ENCODE measurements at regions not wholly inside any gene's neighbourhood (a gene's known extent, or its start where the extent isn't known, plus 50 kb on each side); places are given as distances from the start of the nearest gene placed in this dataset.

GRCh38 chr2:126437016-126437415 is 218.9 kb upstream of the GYPC start:
- no peak for DNase-seq

GRCh38 chr2:126444512-126444911 is 211.4 kb upstream of the GYPC start:
- DNase-seq: no peak

GRCh38 chr2:126446106-126446695 is 209.8 kb upstream of the GYPC start:
- no peak for DNase-seq

GRCh38 chr2:126448611-126449010 is 207.3 kb upstream of the GYPC start:
- no peak for DNase-seq

- no peak for DNase-seq
Observed at GRCh38 chr2:126449677-126450076, 206.3 kb upstream of the GYPC start.

GRCh38 chr2:126463892-126464674 is 191.9 kb upstream of the GYPC start:
- DNase-seq: no peak

GRCh38 chr2:126467367-126468054 is 188.4 kb upstream of the GYPC start:
- DNase-seq: no peak

GRCh38 chr2:126475031-126475430 is 180.9 kb upstream of the GYPC start:
- DNase-seq: no peak

GRCh38 chr2:126476691-126477090 is 179.3 kb upstream of the GYPC start:
- no peak for DNase-seq

- DNase-seq: no peak
Observed at GRCh38 chr2:126480033-126480432, 175.9 kb upstream of the GYPC start.

- no peak for DNase-seq
Observed at GRCh38 chr2:126482582-126483464, 173.1 kb upstream of the GYPC start.

GRCh38 chr2:126494593-126494992 is 161.4 kb upstream of the GYPC start:
- DNase-seq: no peak

GRCh38 chr2:126495189-126495588 is 160.8 kb upstream of the GYPC start:
- DNase-seq: no peak

- DNase-seq: no peak
Observed at GRCh38 chr2:126496493-126496892, 159.5 kb upstream of the GYPC start.

GRCh38 chr2:126503476-126503875 is 152.5 kb upstream of the GYPC start:
- DNase-seq: no peak

- DNase-seq: no peak
Observed at GRCh38 chr2:126504949-126505348, 151.0 kb upstream of the GYPC start.

GRCh38 chr2:126506786-126507185 is 149.2 kb upstream of the GYPC start:
- no peak for DNase-seq

- DNase-seq: no peak
Observed at GRCh38 chr2:126507425-126507911, 148.5 kb upstream of the GYPC start.

- no peak for DNase-seq
Observed at GRCh38 chr2:126510356-126510755, 145.6 kb upstream of the GYPC start.

GRCh38 chr2:126510960-126511359 is 145.0 kb upstream of the GYPC start:
- DNase-seq: no peak

GRCh38 chr2:126512026-126512425 is 143.9 kb upstream of the GYPC start:
- DNase-seq: no peak

GRCh38 chr2:126513033-126513432 is 142.9 kb upstream of the GYPC start:
- no peak for DNase-seq

GRCh38 chr2:126515471-126515870 is 140.5 kb upstream of the GYPC start:
- DNase-seq: no peak

Measured in amniotic stem cell (primary cell).